SW480 (cell line): ENCODE measurements at regions not wholly inside any gene's neighbourhood (a gene's known extent, or its start where the extent isn't known, plus 50 kb on each side); places are given as distances from the start of the nearest gene placed in this dataset.

ENCODE experiments used
- DNase-seq: peaks from one replicate; pipeline ENCODE4 v3.0.0-alpha.2; 2016; ENCODE audit warnings: low spot score

DNA sequence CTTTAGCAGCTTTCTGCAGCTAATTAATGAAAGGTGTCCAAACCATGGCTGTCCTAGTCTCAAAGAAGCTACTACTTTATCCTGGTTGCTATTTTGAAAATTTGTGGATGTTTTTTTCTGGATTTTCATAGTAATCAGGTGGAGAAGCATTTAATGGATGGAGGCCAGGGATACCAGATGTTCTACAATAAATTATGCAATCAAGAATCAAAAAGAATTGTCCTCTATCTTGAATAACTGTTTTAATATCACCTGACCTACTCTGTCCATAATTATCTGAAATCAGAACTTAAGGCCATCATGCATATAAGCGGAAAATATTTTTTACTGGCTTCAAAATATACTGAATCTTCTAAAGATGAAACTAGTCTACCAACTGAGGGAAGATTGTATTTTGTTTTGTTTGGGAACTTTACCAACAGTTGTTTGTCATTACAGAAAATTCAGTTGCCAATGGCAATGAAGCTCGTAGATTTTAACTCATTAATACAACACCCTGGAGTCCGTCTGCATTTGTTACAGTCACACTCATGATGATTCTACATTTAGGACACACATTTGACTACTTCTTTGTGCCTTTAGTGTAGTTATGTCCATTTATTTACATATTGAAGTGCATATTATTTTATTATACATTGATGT, 762.3 kb upstream of the GRM7 start:
- no peak for DNase-seq

DNA sequence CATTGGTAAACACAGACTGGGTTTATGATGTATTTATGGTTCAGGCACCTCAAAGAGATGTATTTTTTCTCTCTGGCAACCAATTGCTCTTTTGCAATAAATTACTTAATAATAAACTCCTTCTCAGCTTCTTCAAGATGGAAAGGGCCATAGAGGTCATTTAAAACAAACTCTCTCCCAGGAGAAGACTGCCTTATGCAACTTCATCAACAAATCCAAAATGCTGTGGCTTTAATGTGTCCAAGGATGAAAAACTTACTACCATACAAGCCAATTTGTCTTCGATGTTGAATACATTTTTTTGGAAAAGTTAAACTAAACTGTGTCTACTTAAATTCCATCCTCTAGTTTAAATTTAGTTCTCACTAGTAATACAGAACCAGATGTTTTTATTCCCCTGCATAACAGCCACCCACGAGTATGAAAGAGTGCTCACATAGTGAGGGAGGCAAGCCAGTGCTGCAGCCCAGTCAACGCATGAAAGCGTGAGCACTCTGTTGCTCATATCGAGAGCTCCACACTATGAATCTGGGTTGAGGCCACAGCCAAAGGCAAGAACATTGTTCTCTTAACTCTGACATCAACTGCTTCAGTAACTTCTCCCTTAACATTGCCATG, 761.3 kb upstream of the GRM7 start:
- no peak for DNase-seq

DNA sequence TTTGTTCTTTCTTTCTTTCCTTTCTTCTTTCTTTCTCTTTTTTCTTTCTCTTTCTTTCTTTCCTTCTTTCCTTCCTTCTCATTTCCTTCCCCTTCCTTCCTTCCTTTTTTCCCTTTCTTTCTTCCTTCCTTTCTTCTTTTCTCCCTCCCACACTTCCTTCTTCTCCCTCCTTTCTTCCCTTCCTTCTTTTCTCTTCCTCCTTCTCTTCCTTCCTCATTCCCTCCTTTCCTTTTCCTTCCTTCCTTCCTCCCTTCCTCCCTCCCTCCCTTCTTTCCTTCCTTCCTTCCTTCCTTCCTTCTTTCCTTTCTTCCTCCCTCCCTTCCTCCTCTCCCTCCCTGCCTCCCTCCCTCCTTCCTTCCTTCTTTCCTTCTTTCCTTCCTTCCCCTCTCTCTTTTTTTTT, 755.7 kb upstream of the GRM7 start:
- no peak for DNase-seq

DNA sequence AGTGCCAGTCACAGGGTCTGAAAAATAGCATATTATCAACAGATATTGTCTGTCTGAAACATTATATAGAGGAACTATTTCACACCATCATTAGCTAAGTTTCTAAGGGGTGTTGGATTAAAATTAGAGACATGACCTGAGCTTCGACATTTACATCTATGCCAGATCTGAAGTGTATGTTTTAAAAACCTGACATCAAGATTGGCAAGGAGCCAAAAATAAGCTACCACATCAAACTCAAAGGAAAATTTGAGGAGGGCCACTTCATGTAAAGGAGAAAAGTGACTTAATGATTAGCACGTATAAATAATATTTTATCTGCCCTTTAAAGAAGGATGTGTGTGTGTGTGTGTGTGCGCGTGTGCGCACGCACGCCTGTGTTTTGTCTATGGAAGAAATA, 752.0 kb upstream of the GRM7 start:
- no peak for DNase-seq

- DNase-seq, result no peak
Measured at GRCh38 chr3:6110451-6110850, 750.5 kb upstream of the GRM7 start.

DNA sequence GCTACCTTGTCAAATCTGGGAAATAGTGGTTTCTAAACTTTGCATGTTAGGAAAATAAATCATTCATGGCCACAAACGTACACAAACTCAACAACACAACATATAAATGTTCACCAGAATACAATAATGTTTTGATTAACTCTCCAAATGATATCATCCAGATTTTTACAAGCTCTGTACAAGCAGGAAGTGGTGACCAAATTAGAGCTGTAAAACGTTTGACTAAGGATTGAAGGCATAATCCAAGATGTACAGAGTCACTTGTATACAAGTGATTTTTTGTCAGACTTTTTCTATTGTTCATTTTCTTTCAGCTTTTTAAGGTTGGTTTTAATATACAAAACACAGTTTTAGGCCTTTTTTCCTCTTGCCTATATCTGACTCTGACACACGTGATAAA, 748.4 kb upstream of the GRM7 start:
- DNase-seq, result no peak

- no peak for DNase-seq
Measured at GRCh38 chr3:6113338-6113737, 747.6 kb upstream of the GRM7 start.

DNA sequence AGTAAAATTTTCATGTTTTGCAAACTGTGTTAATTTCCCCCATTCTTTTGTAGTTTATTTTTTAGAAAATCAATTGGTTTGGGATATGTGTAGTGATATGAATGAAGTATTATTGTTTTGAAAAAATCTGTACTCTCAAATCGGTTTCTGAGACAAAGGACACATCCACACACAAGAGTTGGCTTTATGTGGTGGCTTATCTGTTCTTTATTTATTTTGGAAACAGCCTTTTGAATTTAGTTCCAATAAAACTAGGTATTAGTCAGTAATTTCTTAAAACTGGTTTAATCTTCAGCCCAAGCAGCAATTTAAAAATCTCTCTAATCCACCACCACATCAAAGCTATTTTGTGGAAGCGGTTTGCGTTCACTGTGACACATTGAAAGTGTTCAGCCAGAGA, 741.5 kb upstream of the GRM7 start:
- no peak for DNase-seq

DNA sequence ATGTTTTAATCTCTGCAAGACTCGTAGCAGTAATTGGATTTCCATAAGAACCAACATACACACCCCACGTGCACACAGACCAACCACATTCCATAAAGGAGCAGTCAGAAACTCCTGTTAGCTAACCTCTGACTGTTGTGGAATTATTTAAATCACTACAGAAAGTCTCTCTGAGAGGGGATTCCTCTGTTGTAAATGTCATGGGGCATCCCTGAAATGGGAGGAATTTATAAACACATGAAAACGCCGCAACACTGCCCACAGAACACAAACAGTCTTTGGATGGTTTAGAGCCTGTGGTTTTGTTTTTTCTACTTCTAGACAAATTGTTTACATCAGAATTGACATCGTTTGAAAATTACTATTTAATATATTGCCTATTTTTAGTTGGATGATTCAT, 740.1 kb upstream of the GRM7 start:
- peak; percentile 5 for DNase-seq

GRCh38 chr3:6124875-6125274, 736.0 kb upstream of the GRM7 start:
- DNase-seq, result no peak

- no peak for DNase-seq
Measured at GRCh38 chr3:6125520-6125919, 735.4 kb upstream of the GRM7 start.

DNA sequence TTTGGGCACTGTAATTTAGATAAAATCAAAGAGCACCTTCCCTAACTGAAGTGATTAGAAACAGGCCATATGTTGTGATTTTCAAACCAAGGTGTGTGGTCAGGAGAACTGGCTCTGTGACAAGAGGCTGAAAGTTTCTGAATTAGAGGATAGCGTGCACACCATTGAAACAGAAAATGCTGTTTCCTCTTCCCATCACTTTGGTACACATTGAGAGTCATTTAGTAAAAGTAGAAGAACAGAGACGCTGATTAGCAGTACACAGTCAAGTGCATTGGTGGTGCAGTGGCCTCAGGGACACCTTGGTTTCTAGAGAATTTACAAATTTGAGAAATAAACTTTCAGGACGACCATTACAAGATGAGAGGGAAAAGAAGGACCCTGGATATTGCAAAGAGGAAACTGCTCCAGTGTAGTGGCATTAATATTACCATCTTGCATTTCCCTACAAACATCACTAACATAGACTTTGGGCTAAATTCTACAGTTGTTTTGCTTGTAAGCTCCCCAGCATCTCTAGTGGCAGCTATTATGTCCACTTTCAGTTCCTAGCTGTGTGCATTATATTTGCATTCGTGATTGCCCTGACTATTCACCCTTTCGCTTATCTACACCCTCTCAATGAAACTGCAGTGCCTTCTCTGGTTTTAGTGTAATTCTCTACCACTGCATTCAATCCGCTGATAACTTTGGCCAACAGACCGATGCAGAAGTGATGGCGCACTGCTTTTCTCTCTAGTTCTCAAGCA, 728.1 kb upstream of the GRM7 start:
- DNase-seq, result no peak

- DNase-seq, result no peak
Measured at GRCh38 chr3:6142707-6143106, 718.2 kb upstream of the GRM7 start.

GRCh38 chr3:6147883-6148282, 713.0 kb upstream of the GRM7 start:
- DNase-seq, result no peak

- DNase-seq, result no peak
Measured at GRCh38 chr3:6155650-6156338, 705.1 kb upstream of the GRM7 start.

- DNase-seq, result peak; percentile 4
Measured at GRCh38 chr3:6165951-6166350, 695.0 kb upstream of the GRM7 start.

DNA sequence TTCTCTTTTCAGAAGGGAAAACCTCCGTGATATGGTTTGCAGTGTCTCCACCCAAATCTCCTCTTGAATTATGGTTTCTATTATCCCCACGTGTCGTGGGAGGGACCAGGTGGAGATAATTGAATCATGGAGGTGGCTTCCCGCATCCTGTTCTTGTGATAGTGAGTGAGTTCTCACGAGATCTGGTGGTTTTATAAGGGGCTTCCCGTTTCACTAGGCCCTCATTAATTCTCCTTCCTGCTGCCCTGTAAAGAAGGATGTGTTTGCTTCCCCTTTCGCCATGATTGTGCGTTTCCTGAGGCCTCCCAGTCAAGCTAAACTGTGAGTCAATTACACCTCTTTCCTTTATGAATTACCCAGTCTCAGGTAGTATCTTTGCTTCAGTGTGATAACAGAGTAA, 692.7 kb upstream of the GRM7 start:
- no peak for DNase-seq

DNA sequence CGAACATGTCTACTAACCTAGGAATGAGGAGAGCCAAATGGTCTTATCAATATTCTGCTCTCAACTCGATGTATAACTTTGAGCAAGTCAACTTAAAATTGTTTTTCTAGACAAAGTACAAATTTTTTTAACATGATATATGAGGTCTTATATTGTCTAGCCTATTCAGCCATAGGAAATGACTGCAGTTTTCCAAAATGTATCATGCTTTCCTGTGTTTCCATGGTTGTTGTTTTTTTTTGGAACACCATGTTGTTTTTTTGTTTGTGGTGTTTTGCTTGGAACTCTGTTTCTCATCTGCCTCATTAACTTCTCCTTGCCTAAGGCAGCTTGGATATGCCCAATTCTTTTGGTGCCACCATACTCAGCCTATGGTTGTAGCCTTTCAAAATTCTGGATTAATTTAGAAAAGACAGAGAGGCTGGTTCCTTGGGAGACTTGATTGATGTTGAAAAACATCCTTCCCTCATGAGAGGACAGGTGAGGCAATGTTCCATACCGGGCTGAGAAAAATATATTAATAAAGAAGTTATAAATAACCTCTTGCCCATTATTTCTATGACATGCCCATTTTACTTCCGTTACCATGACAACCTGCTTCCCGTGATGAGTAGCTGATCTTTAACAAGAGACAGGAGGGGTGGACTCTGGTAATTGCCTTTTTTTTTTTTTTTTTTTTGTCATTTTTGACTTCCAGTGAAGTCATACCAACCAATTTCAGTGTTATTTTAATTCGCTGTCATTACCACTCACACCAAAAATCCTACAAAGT, 687.9 kb upstream of the GRM7 start:
- DNase-seq, result no peak

- DNase-seq, result no peak
Measured at GRCh38 chr3:6177417-6177816, 683.5 kb upstream of the GRM7 start.

DNA sequence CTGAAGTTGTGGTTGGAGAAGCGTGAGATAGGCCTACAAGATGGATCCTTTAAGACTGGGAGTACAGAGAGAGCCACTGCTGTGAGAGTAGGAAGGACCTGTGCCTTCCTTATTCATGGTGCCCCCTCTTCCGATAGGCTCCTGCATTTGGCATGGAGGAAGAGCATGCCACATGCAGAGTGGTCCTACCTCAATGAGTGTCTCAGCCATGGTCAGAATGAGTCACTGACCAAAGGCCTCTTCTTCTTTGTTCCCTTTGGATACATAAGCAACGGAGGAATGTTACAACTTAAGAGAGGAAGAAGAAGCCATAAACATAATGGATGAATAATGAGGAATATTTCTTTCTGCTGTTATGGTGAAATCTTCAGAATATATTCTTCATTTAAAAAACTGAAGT, 681.2 kb upstream of the GRM7 start:
- no peak for DNase-seq

DNA sequence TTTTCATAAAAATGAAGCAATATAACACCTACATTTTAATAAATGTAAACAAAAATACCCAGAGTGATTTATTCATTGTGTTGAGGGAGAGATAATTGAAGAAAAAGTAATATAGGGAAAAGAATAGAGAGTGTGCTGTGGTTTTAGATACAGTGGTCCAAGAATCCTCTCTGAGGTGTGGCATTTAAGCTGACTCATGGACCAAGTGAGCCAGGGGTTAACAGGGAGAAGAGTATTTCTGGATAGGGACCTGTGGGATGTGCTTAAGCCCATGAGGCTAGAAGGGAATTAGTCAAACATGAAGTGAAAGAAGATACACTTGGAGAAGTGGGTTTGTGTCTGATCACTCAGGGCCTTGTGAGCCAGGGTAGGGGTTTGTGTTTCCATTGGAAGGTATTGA, 680.7 kb upstream of the GRM7 start:
- DNase-seq, result peak; percentile 0

- no peak for DNase-seq
Measured at GRCh38 chr3:6182476-6182875, 678.4 kb upstream of the GRM7 start.
